GM23338 (cell line): ENCODE measurements at regions not wholly inside any gene's neighbourhood (a gene's known extent, or its start where the extent isn't known, plus 50 kb on each side); places are given as distances from the start of the nearest gene placed in this dataset.

Experiments used
- ATAC-seq: fragments of 200-7000 bp; cut with Tn5 transposase; 3 replicates; pipeline ENCODE4 v1.9.1; 2020
- DNase-seq: peaks from one replicate; pipeline ENCODE4 v3.0.0-alpha.2; 2015; ENCODE audit warnings: low spot score
- H2AFZ ChIP-seq: fragments of 200-600 bp; sonication (generic); 2 replicates; pipeline ENCODE4 v1.8.0; 2016; ENCODE audit warnings: antibody characterized with exemption, mild to moderate bottlenecking, moderate library complexity
- H3F3A ChIP-seq: fragments of 200-600 bp; sonication (generic); replicated peaks from 2 replicates; pipeline ENCODE4 v1.8.0; 2017; ENCODE audit warnings: antibody characterized with exemption, mixed run types, low read depth
- H3K27ac ChIP-seq: fragments of 200-600 bp; sonication (generic); 2 replicates; pipeline ENCODE4 v1.6.1; 2016; ENCODE audit warnings: low read depth
- H3K27me3 ChIP-seq: fragments of 200-600 bp; sonication (generic); 2 replicates; pipeline ENCODE4 v1.8.0; 2016; ENCODE audit warnings: mild to moderate bottlenecking, mixed run types, moderate library complexity; ENCODE audit not compliant: insufficient read depth
- H3K36me3 ChIP-seq: fragments of 200-600 bp; sonication (generic); 2 replicates; pipeline ENCODE4 v1.8.0; 2016; ENCODE audit warnings: mild to moderate bottlenecking; ENCODE audit not compliant: insufficient read depth
- H3K4me1 ChIP-seq: fragments of 200-600 bp; sonication (generic); 2 replicates; pipeline ENCODE4 v1.8.0; 2016; ENCODE audit warnings: mild to moderate bottlenecking, moderate library complexity; ENCODE audit not compliant: insufficient read depth
- H3K4me2 ChIP-seq: fragments of 200-600 bp; sonication (generic); 2 replicates; pipeline ENCODE4 v1.7.1; 2017; ENCODE audit warnings: mixed run types
- H3K4me3 ChIP-seq: fragments of 200-600 bp; sonication (generic); 2 replicates; pipeline ENCODE4 v1.6.1; 2016; ENCODE audit warnings: mixed run types
- H3K79me2 ChIP-seq: fragments of 200-600 bp; sonication (generic); replicated peaks from 2 replicates; pipeline ENCODE4 v1.8.0; 2017; ENCODE audit warnings: mild to moderate bottlenecking; ENCODE audit not compliant: insufficient read depth
- H3K9me2 ChIP-seq: fragments of 200-600 bp; sonication (generic); 2 replicates; pipeline ENCODE4 v1.8.0; 2017; ENCODE audit not compliant: insufficient read depth
- H4K20me1 ChIP-seq: fragments of 200-600 bp; sonication (generic); replicated peaks from 2 replicates; pipeline ENCODE4 v1.8.0; 2017; ENCODE audit warnings: mild to moderate bottlenecking; ENCODE audit not compliant: insufficient read depth
- H3K27ac Mint-ChIP-seq: 2 replicates; pipeline ENCODE4 v1.8.0; 2020; ENCODE audit warnings: inconsistent platforms, mild to moderate bottlenecking, moderate library complexity, mixed read lengths
- H3K27me3 Mint-ChIP-seq: 3 replicates; pipeline ENCODE4 v1.8.0; 2022; ENCODE audit warnings: low read depth, mild to moderate bottlenecking, moderate library complexity, mixed read lengths, inconsistent platforms; ENCODE audit not compliant: insufficient read depth, poor library complexity
- H3K36me3 Mint-ChIP-seq: 3 replicates; pipeline ENCODE4 v1.8.0; 2021; ENCODE audit warnings: low read depth, mild to moderate bottlenecking, inconsistent platforms, moderate library complexity, mixed read lengths
- H3K4me1 Mint-ChIP-seq: 3 replicates; pipeline ENCODE4 v1.8.0; 2020; ENCODE audit warnings: mild to moderate bottlenecking, inconsistent platforms, mixed read lengths
- H3K4me3 Mint-ChIP-seq: 3 replicates; pipeline ENCODE4 v1.8.0; 2021; ENCODE audit warnings: moderate library complexity, mild to moderate bottlenecking, inconsistent platforms, mixed read lengths
- H3K9me3 Mint-ChIP-seq: 3 replicates; pipeline ENCODE4 v1.8.0; 2020; ENCODE audit warnings: moderate library complexity, mild to moderate bottlenecking, inconsistent platforms, mixed read lengths
- CREB1 ChIP-seq: fragments of 250-450 bp; sonication (Bioruptor Pico); IDR thresholded peaks from 2 replicates; pipeline ENCODE4 v1.5.0; 2020; ENCODE audit warnings: low read depth, mild to moderate bottlenecking, moderate library complexity
- CTCF ChIP-seq, 2 experiments: fragments of 200-600 bp in 1 of 2; sonication (generic) in 1 of 2; conservative IDR thresholded peaks; 2 replicates each; pipeline versions ENCODE4 v1.5.1 to v1.6.1; 2016 to 2017; ENCODE audit warnings: antibody characterized with exemption in 2 of 2, low read depth in 2 of 2, mild to moderate bottlenecking in 2 of 2, moderate library complexity in 1 of 2
- ETS1 ChIP-seq: IDR thresholded peaks from 2 replicates; pipeline ENCODE4 v1.6.1; 2016; ENCODE audit warnings: antibody characterized with exemption
- EZH2phosphoT487 ChIP-seq: fragments of 200-600 bp; sonication (generic); IDR thresholded peaks from one replicate; pipeline ENCODE4 v1.8.1; 2018; ENCODE audit warnings: antibody characterized with exemption; ENCODE audit not compliant: unreplicated experiment
- JUNB ChIP-seq: IDR thresholded peaks from one replicate; pipeline ENCODE4 v1.6.1; 2016; ENCODE audit warnings: antibody characterized with exemption; ENCODE audit not compliant: unreplicated experiment
- POLR2AphosphoS5 ChIP-seq: IDR thresholded peaks from 2 replicates; pipeline ENCODE4 v1.6.1; 2016; ENCODE audit warnings: antibody characterized with exemption, low read depth
- REST ChIP-seq: IDR thresholded peaks from one replicate; pipeline ENCODE4 v1.6.1; 2018; ENCODE audit warnings: antibody characterized with exemption; ENCODE audit not compliant: unreplicated experiment
- STAT1 ChIP-seq: IDR thresholded peaks from one replicate; pipeline ENCODE4 v1.6.1; 2016; ENCODE audit warnings: antibody characterized with exemption; ENCODE audit not compliant: unreplicated experiment
- ZNF114 ChIP-seq: fragments of 250-450 bp; sonication (Bioruptor Pico); IDR thresholded peaks from 2 replicates; pipeline ENCODE4 v1.5.0; 2020; ENCODE audit warnings: mild to moderate bottlenecking, moderate library complexity

- no peak for TF ChIP-seq REST
- no peak for TF ChIP-seq JUNB
- TF ChIP-seq CREB1 (CRISPR knock-in tag): no peak
- TF ChIP-seq STAT1: no peak
- no peak for TF ChIP-seq ETS1
- TF ChIP-seq CTCF (conservative IDR thresholded peaks at IDR 0.05; ENCODE audit: low read depth in 2 of 2): no peak
Observed at GRCh38 chr1:112800289-112800688, 85.2 kb upstream of the PPM1J start (continued).

GRCh38 chr1:112798292-112798691 is 83.2 kb upstream of the PPM1J start:
- Histone ChIP-seq H3K4me1 (peaks cover 22% of the 10 kb centered on the region), H2AFZ (no peak overlapping the region), H3K27ac (no peak overlapping the region), H4K20me1 (no peaks in the 10 kb centered on the region), H3K79me2 (no peaks in the 10 kb centered on the region), H3K4me3 (no peak overlapping the region), H3K27me3 (peaks cover 19% of the 10 kb centered on the region), H3K4me2 (no peak overlapping the region), H3K9me2 (peaks cover 7% of the 10 kb centered on the region; the same call in 1 of the 2 replicates), H3F3A (peaks cover 11% of the 10 kb centered on the region), H3K36me3 (no peaks in the 10 kb centered on the region)
- H3K4me3 Mint-ChIP-seq: no peak overlapping the region
- H3K27ac Mint-ChIP-seq: no peak overlapping the region
- ATAC-seq: no peak
- no peaks in the 10 kb centered on the region for H3K9me3 Mint-ChIP-seq
- H3K36me3 Mint-ChIP-seq: peaks cover under 1% of the 10 kb centered on the region; the same call in 1 of the 3 replicates
- H3K4me1 Mint-ChIP-seq: peaks cover 35% of the 10 kb centered on the region
- peaks cover 16% of the 10 kb centered on the region for H3K27me3 Mint-ChIP-seq
- TF ChIP-seq CTCF (conservative IDR thresholded peaks at IDR 0.05; ENCODE audit: low read depth in 2 of 2) (no peak), EZH2phosphoT487 (no peak), ZNF114 (CRISPR knock-in tag) (no peak), JUNB (no peak), POLR2AphosphoS5 (no peak), CREB1 (CRISPR knock-in tag) (no peak)
- no peak for DNase-seq
